ENCODE measurements at regions not wholly inside any gene's neighbourhood (a gene's known extent, or its start where the extent isn't known, plus 50 kb on each side); places are given as distances from the start of the nearest gene placed in this dataset.

GRCh38 chr7:81014908-81015307, 96.1 kb upstream of the SEMA3C start:
- no peak for TF ChIP-seq CTCF (IDR thresholded peaks at IDR 0.05)
- no peak for TF ChIP-seq POLR2A (IDR thresholded peaks at IDR 0.05)
